GM19372 (cell line): ENCODE measurements at regions not wholly inside any gene's neighbourhood (a gene's known extent, or its start where the extent isn't known, plus 50 kb on each side); places are given as distances from the start of the nearest gene placed in this dataset.

Source experiments
- ATAC-seq: cut with Tn5 transposase; IDR thresholded peaks from one replicate; pipeline ENCODE4 v1.9.1; 2021; ENCODE audit warnings: mild to moderate bottlenecking, low read depth, moderate library complexity; ENCODE audit not compliant: unreplicated experiment

DNA sequence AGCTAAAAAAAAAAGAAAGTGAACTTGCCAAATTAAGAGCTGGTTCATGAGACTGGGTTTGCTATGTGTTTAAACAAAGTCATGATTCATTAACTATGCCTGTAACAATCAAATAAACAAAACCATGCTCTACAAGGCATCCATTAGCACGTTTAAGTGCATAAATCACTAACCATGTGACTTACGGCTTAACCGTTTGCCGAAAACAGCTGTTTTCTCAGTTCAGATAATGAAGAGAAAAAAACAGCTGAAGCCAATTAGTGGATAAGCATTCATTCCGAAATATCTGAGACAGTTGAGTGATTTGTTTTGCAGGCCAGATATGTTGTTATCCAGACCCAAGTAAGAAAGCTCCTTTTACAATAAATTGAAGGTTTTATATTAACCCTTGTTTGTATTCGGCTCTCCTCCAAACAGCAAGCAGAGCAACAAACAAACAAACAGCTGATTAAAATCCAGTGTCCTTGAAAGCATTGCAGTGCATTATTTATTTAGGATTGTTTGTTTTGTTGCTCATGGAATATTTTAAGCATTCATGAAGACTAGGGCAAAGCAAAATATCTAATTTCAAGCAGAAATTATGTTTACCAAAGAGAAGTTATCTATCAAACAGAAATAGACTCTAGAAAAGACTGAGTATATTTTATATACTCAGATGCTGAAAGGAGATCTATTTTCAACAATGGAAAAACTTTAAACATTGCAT is 343.5 kb downstream of the RFPL4B start:
- ATAC-seq: no peak

- ATAC-seq: no peak
Measured at GRCh38 chr6:112691289-112691688, 344.2 kb downstream of the RFPL4B start.

GRCh38 chr6:112695001-112695400 is 347.9 kb downstream of the RFPL4B start:
- ATAC-seq: no peak

GRCh38 chr6:112697265-112697664 is 350.1 kb downstream of the RFPL4B start:
- ATAC-seq: no peak

DNA sequence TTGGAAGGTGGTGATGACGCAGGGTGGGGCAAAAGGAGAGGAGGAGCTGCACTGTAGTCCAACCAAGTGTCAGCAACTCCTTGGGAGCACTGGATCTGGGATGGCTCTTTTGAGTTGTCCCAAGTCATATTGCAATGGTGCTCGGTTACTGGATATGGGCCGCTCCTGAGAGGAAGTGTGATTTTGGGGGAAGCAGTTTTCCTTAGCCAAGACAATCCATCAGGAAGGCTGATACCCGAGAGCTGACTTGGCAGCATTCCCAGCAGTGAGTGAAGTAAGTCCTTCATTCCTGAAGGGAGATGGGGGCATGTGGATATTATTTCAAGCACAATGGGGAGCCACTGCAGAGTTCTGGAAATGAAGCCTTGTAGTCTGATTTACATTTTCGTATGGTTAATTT is 354.1 kb downstream of the RFPL4B start:
- no peak for ATAC-seq

DNA sequence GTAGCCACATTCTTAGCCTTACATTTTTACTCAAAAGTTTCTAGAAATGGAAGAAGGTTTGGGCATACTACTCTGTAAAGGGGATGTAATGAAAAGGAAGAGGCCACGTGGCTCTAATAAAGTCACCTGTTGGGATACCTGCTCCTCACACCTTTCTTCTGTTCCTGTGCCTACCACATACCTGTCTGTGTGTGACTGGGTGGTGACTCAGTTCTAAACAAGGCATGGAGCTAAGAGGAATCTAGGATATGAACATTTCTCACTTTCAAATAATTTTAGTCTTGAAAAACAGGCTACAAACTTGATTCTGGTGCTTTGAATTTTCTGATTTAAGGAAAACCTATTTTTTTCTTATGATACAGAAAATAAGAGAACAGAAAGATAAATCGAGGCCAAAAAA is 363.6 kb downstream of the RFPL4B start:
- ATAC-seq: no peak

GRCh38 chr6:112713402-112713801 is 366.3 kb downstream of the RFPL4B start:
- ATAC-seq: no peak

DNA sequence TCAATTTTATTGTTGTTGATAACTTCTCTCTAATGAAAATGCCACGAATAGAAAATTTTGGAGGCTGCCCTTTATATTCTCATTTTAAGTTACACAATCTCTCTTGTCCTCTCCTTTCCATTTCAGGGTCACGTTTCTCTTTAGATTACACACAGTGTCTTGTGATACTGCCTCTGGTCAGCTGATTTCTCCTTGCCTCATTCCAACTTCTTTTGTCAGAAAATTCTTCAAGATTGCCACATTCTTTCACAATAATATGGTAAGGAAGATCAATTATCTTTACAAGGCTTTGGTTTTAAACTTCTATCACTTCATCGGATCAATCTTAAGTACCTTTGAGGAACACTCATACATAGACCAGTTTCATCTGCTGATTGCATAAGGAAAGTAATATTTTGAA is 370.3 kb downstream of the RFPL4B start:
- ATAC-seq: no peak

- ATAC-seq: no peak
Measured at GRCh38 chr6:112717856-112718255, 370.7 kb downstream of the RFPL4B start.

DNA sequence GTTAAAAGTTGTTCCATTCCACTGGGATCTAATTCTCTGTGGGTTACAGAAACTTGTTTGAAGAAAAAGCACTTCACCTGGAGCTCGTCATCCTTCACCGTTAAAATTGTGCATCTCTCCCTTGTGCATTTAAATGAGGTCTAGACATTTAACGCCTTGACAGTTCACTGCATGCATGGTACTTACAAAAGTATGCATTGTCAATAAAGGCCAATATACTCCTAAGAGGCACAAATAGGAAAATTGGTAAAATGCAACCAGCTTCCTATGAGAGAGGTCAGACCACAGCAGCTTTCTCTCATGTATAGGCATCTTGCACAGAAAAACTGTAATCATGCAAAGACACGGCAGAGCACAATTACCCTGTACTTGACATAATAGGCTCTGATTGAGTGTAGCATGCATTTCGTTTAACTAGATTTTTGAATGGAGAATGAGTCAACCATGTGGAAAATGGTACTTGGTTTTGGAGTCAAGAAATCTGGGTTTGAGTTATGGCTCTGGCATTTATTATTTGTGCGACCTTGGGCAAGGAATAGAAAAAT is 378.5 kb downstream of the RFPL4B start:
- no peak for ATAC-seq

- no peak for ATAC-seq
Measured at GRCh38 chr6:112735129-112735528, 388.0 kb downstream of the RFPL4B start.

DNA sequence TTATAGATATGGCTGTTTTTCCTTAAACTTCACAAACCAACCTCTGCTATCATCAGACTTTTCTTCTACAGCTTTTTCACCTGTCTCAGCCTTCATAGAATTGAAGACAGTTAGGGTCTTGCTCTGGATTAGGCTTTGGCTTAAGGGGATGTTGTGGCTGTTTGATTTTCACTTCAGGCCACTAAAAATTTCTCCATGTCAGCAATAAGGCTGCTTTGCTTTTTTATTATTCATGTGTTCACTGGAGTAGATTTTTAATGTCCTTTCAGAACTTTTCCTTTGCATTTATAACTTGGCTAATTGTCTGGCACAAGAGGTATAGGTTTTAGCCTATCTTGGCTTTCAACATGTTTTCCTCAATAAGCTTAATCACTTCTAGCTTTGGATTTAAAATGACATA is 392.6 kb downstream of the RFPL4B start:
- ATAC-seq: no peak

GRCh38 chr6:112743323-112743722 is 396.2 kb downstream of the RFPL4B start:
- no peak for ATAC-seq

DNA sequence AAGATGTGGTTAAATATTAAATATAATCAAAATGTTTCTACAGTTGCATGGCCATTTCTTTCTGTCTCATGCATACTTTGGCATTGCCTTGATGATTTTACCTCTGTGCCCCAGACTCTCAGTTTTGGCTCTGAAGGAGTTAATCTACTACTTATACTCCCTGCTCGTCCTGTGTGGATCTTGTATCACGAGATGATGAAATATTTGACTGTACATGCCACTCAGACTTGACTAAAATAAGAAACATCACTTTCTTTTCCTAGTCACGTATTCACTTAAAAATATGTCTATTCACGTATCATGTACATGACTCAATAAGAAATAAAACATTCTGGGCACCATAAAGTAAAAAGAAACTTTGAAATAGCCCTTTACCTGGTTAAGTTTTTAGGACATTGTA is 397.7 kb downstream of the RFPL4B start:
- no peak for ATAC-seq

DNA sequence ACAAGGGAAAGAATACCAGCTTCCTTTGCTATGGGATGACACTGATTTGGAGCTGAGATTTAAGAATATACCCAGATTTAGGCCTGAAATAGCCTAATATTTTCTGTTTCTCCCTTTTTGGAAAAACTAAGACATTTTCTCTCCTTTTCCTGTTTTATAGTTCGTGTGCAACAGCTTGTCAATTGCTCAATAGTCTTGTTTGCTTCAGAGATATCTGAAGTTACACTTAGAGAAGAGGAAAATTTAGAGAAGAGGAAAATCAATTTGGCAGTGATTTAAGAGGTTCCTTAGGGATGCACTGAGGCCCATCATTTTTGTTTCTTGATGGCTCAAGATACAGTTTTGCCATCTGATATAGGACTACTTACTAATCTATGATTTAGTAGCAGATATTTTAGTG is 398.6 kb downstream of the RFPL4B start:
- no peak for ATAC-seq

DNA sequence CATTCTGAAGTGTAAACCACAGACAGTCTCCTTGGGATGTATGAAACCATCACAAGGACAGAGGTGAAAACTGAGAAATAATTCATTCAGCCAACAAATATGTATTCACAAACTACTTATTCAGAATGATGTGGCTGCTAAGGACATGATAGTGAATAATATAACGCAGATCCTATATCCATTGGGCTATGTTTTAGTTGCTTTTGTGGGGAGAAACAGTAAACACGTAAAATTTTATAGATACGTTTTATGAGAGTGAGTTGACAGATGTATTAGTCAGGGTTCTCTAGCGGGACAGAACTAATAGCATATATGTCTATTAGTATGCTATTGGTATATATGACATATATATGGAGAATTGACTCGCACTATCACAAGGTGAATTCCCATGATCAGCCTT is 402.5 kb downstream of the RFPL4B start:
- ATAC-seq: no peak

GRCh38 chr6:112752305-112752704 is 405.2 kb downstream of the RFPL4B start:
- ATAC-seq: no peak

GRCh38 chr6:112752791-112753190 is 405.7 kb downstream of the RFPL4B start:
- no peak for ATAC-seq

GRCh38 chr6:112760831-112761230 is 413.7 kb downstream of the RFPL4B start:
- no peak for ATAC-seq

DNA sequence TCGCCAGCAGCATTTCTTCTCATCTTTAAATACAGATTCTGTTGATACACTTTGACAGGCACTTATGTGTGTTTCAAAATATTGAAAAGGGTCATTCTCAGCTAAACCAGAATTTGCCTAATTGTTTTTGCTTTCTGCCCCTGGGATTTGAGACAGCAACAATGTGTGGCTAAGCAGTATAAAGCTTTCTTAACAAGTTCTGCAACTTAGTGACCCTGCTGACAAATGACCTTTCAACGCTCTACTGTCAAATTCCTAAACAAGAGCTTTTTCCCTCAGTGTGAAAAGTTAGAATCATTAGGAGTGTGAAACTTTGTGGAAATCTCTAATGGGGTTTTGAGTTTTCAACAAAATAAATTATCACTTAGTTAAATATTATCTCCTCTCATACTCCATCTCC is 414.6 kb downstream of the RFPL4B start:
- ATAC-seq: no peak

GRCh38 chr6:112764377-112764776 is 417.2 kb downstream of the RFPL4B start:
- no peak for ATAC-seq

DNA sequence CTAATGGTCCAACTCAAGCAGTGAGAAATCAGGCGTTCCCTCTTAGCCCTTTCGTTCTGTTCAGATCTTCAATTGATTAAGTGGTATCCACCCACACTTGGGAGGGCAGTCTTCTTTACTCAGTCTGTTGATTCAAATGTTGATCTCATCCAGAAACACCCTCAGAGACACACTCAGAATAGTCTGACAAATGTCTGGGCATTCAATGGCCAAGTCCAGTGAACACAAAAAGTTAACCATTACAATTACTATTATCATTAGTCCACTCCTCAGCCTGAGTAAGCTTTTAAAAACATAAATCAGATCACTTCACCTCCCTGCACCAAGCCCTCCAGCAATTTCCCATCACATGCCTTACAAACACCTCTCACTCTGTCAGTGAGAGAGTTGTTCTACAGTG is 423.2 kb downstream of the RFPL4B start:
- no peak for ATAC-seq

- no peak for ATAC-seq
Measured at GRCh38 chr6:112773187-112773586, 426.1 kb downstream of the RFPL4B start.
